Fibroblast of villous mesenchyme (primary cell): ENCODE measurements at regions not wholly inside any gene's neighbourhood (a gene's known extent, or its start where the extent isn't known, plus 50 kb on each side); places are given as distances from the start of the nearest gene placed in this dataset.
"Not testable (repeated sequence)": the region's sequence is repeated elsewhere in the genome, so short reads cannot be mapped to it uniquely, and the experiment has no call there.

ENCODE experiments used
- DNase-seq: peaks from one replicate; pipeline ENCODE4 v3.0.0-alpha.2; 2010; ENCODE audit warnings: low read depth
- H3K4me3 ChIP-seq: 2 replicates; pipeline ENCODE4 v1.5.1; 2011; ENCODE audit warnings: low read depth, mild to moderate bottlenecking, low read length
- CTCF ChIP-seq: IDR thresholded peaks from 2 replicates; pipeline ENCODE4 v1.5.1; 2012; ENCODE audit warnings: low read depth, mild to moderate bottlenecking, low read length; ENCODE audit not compliant: insufficient read depth

- no peak for TF ChIP-seq CTCF
- DNase-seq = no peak
- no peak overlapping the region for H3K4me3 ChIP-seq
Measured at GRCh38 chr16:85225721-85226120, 113.4 kb upstream of the CIBAR2 start.

GRCh38 chr16:85227084-85227945, 115.0 kb upstream of the CIBAR2 start:
- no peak overlapping the region for H3K4me3 ChIP-seq
- TF ChIP-seq CTCF = no peak
- DNase-seq = peak; percentile 42

GRCh38 chr16:85227946-85228862, 115.9 kb upstream of the CIBAR2 start:
- H3K4me3 ChIP-seq = no peak overlapping the region
- peak; percentile 69 for DNase-seq
- TF ChIP-seq CTCF = peak; percentile 14

- TF ChIP-seq CTCF = no peak
- no peak overlapping the region for H3K4me3 ChIP-seq
- DNase-seq = no peak
Measured at GRCh38 chr16:85228970-85229430, 116.7 kb upstream of the CIBAR2 start.

- no peak overlapping the region for H3K4me3 ChIP-seq
- no peak for DNase-seq
- TF ChIP-seq CTCF = no peak
Measured at GRCh38 chr16:85229869-85230462, 117.7 kb upstream of the CIBAR2 start.

GRCh38 chr16:85230764-85231383, 118.6 kb upstream of the CIBAR2 start:
- not testable (repeated sequence) for DNase-seq, H3K4me3 ChIP-seq
